ENCODE measurements at regions not wholly inside any gene's neighbourhood (a gene's known extent, or its start where the extent isn't known, plus 50 kb on each side); places are given as distances from the start of the nearest gene placed in this dataset.

DNA sequence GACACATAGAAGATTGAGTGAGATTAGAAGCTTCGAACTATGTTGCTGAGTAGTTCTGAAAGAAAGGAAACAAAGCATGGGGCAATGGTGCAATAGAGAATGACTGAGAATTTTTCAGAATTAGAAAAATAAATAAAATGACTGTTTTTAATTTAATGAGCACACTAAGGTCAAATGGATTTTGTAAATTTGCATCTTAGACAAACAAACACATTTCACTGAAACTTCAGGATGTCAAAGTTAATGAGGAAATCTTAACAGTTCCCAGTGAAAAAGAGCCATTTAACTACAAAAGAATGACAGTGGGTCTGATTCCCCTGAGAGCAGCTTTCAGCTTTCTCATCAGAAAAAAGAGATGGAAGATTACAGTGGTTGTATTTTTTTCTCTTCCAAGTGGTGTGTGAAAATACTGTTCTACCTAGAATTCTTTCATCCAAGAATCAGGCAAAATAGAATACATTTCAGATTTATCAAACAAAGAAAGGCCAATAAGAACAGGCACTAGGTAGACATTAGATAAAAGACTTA lies 591.9 kb downstream of the SEMA5A start:
- Mint-ChIP-seq H3K36me3 (ENCODE audit: low read depth) (no peaks in the 10 kb centered on the region), H3K27ac (no peak overlapping the region), H3K4me1 (no peaks in the 10 kb centered on the region), H3K27me3 (no peaks in the 10 kb centered on the region), H3K9me3 (peaks cover 24% of the 10 kb centered on the region), H3K4me3 (no peak overlapping the region)
- no peak for ATAC-seq (replicated peaks)

DNA sequence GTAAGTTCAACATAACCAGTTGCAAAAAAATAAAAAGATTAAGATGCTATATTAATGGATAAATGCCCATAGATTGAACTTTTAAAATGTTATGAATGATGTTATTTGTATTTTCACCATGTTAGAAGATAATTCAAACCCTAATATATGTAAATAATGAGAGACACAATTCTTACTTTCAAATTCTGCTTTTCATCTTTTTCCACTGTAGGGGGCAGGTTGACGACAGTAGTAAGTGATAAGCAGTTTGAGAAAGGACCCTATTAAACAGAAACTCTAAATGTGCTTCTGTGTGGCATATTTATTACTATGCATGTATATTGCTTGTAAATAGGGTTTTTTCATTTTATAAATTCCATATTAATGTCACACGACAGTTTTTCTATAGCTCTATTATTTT lies 591.1 kb downstream of the SEMA5A start:
- ATAC-seq (replicated peaks), result no peak
- H3K4me1 Mint-ChIP-seq, result no peaks in the 10 kb centered on the region

DNA sequence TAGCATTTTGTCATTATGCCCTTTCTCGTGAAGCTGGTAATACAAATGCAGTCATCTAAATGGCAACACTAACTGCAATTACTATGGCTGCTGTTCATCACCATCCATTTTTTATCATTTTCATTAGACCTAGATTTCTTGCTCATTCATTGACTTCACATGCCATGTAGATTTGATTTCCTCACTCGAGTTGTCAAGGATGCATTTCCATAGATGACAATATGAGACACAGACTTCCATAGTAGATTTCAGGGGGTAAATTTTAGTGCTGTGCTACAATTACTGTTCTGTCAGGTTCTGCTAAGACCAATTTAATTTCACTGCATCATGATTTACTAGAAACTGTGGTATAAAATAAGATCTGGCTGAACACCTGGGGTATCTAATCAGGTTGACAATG lies 589.2 kb downstream of the SEMA5A start:
- no peaks in the 10 kb centered on the region for H3K36me3 Mint-ChIP-seq (ENCODE audit: low read depth)
- peaks cover 14% of the 10 kb centered on the region for H3K9me3 Mint-ChIP-seq
- no peak overlapping the region for H3K27ac Mint-ChIP-seq
- ATAC-seq (replicated peaks), result no peak
- no peaks in the 10 kb centered on the region for H3K27me3 Mint-ChIP-seq
- no peaks in the 10 kb centered on the region for H3K4me1 Mint-ChIP-seq
- H3K4me3 Mint-ChIP-seq, result no peak overlapping the region

More for the DNA sequence above, 591.1 kb downstream of the SEMA5A start:
- Mint-ChIP-seq H3K9me3 (peaks cover 22% of the 10 kb centered on the region), H3K36me3 (ENCODE audit: low read depth) (no peaks in the 10 kb centered on the region), H3K27ac (no peak overlapping the region), H3K4me3 (no peak overlapping the region), H3K27me3 (no peaks in the 10 kb centered on the region)

DNA sequence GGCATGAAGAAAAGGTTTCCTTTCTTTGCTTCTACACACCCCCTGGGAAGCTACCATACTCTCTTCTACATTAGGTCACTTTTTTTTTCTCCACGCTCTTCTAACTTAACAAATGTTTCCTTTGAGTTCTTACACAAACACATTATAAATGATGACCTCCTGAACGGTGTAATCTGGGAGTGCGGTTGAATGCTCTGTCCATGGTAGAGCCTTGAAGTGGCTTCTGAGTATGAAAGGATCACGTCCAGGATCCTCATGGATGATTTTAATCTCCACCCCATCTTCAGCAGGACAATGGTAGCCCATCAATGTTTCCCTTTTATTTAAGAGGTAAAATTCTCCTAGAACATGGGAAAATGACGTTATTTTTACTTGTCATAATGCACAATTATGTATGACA lies 587.3 kb downstream of the SEMA5A start:
- no peaks in the 10 kb centered on the region for H3K36me3 Mint-ChIP-seq (ENCODE audit: low read depth)
- no peaks in the 10 kb centered on the region for H3K27me3 Mint-ChIP-seq
- H3K4me3 Mint-ChIP-seq, result no peak overlapping the region
- no peak for ATAC-seq (replicated peaks)
- H3K4me1 Mint-ChIP-seq, result no peaks in the 10 kb centered on the region
- H3K27ac Mint-ChIP-seq, result no peak overlapping the region
- H3K9me3 Mint-ChIP-seq, result peaks cover 14% of the 10 kb centered on the region

DNA sequence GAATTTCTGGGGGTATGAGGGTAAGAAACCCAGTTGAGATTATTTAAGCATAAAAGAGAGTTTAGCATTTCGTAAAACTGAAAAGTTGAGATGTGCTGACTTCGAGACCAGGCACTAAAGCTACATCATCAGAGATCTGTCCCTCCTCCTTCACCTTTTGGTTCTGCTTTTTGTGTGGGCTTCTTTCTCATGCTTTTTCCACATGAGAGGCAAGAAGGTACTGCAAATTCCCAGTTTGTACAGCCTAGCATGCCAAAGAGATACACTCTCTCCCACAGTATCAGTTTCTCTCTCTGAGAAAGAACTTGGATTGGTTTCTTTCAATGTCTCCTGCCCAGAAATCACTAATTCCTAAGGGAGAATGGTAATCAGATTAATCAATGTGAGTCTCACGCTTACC lies 584.7 kb downstream of the SEMA5A start:
- H3K4me1 Mint-ChIP-seq, result no peaks in the 10 kb centered on the region
- no peaks in the 10 kb centered on the region for H3K36me3 Mint-ChIP-seq (ENCODE audit: low read depth)
- no peak for ATAC-seq (replicated peaks)
- peaks cover 14% of the 10 kb centered on the region for H3K9me3 Mint-ChIP-seq
- no peaks in the 10 kb centered on the region for H3K27me3 Mint-ChIP-seq
- H3K4me3 Mint-ChIP-seq, result no peak overlapping the region
- no peak overlapping the region for H3K27ac Mint-ChIP-seq

DNA sequence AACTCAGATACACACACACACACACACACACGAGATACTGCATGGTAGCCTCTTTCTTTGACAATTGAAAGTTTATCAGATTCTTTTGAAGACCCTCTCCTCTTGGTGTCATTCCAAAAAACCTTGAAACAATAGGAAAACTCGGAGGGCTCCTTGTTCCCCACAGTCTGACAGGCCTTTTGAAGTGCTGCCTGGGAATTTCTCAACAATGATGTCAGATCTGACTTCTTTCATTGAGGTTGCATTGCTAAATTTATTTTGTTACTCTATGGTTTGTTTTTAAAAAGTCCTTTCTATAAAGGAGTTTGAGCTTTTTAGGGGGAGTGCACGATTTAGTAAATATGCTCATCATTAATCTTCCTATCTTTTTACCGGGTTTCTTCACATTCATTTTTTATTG lies 583.9 kb downstream of the SEMA5A start:
- Mint-ChIP-seq H3K9me3 (peaks cover 14% of the 10 kb centered on the region), H3K4me1 (no peaks in the 10 kb centered on the region), H3K27ac (no peak overlapping the region), H3K36me3 (ENCODE audit: low read depth) (no peaks in the 10 kb centered on the region), H3K27me3 (no peaks in the 10 kb centered on the region), H3K4me3 (no peak overlapping the region)
- no peak for ATAC-seq (replicated peaks)

DNA sequence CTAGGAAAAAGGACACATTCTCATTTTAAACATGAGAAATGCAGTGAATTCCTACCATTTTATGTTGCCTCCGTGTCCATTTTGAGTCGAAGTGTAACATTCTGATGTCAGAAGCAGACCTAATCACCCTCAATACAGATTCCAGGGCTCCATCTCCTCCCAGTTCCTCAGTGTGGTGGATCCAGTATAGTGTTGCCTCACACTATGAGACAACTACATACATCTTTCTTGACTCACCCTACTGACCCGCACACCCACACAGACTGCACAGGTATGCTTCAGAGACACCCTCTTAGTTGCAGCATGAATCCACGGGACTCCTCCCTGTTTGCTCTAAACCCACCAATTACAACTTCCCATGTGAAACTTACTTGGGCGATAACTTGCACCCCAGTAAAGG lies 564.9 kb downstream of the SEMA5A start:
- no peak overlapping the region for H3K4me3 Mint-ChIP-seq
- no peaks in the 10 kb centered on the region for H3K36me3 Mint-ChIP-seq (ENCODE audit: low read depth)
- no peaks in the 10 kb centered on the region for H3K4me1 Mint-ChIP-seq
- H3K9me3 Mint-ChIP-seq, result peaks cover 18% of the 10 kb centered on the region
- H3K27ac Mint-ChIP-seq, result no peak overlapping the region
- no peak for ATAC-seq (replicated peaks)
- H3K27me3 Mint-ChIP-seq, result no peaks in the 10 kb centered on the region

DNA sequence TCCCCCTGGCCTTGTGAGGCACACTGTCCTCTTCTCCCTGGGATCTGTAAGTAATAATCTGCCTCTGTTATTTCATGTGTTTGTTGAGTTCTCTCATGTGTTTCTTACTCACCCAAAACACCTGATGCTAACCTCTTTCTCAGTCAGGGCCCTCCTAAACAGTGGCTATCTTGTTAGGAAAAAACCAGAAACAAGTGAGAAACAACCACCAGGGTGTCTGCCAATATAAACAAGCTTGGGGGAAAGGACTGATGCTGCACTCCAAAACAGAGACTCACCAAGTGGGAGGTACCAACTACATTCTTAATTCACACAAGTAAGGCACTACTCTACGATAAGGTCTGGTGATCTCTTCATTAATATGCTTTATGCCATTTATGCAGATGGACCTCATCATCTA lies 564.4 kb downstream of the SEMA5A start:
- ATAC-seq (replicated peaks), result no peak
- H3K27me3 Mint-ChIP-seq, result no peaks in the 10 kb centered on the region
- no peak overlapping the region for H3K27ac Mint-ChIP-seq
- H3K9me3 Mint-ChIP-seq, result peaks cover 14% of the 10 kb centered on the region
- H3K4me1 Mint-ChIP-seq, result no peaks in the 10 kb centered on the region
- H3K4me3 Mint-ChIP-seq, result no peak overlapping the region
- no peaks in the 10 kb centered on the region for H3K36me3 Mint-ChIP-seq (ENCODE audit: low read depth)

DNA sequence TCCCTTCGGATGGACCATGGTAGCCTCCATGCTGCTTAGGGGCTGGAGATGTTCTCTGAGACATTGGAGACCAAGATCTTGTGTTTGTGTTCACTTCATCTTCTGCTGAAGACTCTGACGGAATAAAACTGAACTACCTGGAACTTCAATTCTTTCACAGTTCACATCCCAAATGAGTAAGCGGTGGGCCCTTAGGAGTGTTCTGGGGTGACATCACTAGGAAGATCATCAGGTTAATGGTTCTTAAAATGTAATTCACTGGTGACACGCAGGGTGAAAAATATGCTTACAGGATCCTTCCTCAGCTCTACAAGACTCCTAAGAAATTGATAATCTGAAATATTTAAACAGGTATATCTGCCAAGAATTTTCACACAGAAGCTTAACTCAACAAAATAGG lies 561.5 kb downstream of the SEMA5A start:
- Mint-ChIP-seq H3K27ac (no peak overlapping the region), H3K4me1 (no peaks in the 10 kb centered on the region), H3K36me3 (ENCODE audit: low read depth) (no peaks in the 10 kb centered on the region), H3K9me3 (peaks cover 19% of the 10 kb centered on the region), H3K4me3 (no peak overlapping the region), H3K27me3 (no peaks in the 10 kb centered on the region)
- ATAC-seq (replicated peaks), result no peak
